Thoracic aorta (tissue), 2 donors: ENCODE measurements at regions not wholly inside any gene's neighbourhood (a gene's known extent, or its start where the extent isn't known, plus 50 kb on each side); places are given as distances from the start of the nearest gene placed in this dataset.

Experiments used
- ATAC-seq: fragments of 150-250 bp; one replicate; pipeline ENCODE4 v1.8.0; 2017; ENCODE audit warnings: low read depth; ENCODE audit not compliant: insufficient number of reproducible peaks, low FRiP score
- DNase-seq: peaks from one replicate; pipeline ENCODE4 v3.0.0-alpha.2; 2020; ENCODE audit warnings: low spot score
- H3K27ac ChIP-seq, 2 donors: fragments of 200-600 bp; sonication (generic); 1 replicate in 1 of 2; 2 replicates in 1 of 2; pipeline ENCODE4 v1.5.1; 2016; ENCODE audit warnings: mild to moderate bottlenecking in 2 of 2, moderate library complexity in 2 of 2
- H3K27me3 ChIP-seq: fragments of 200-600 bp; sonication (generic); replicated peaks from 2 replicates; pipeline ENCODE4 v1.6.0; 2016; ENCODE audit warnings: mild to moderate bottlenecking; ENCODE audit not compliant: insufficient read depth
- H3K36me3 ChIP-seq: fragments of 200-600 bp; sonication (generic); one replicate; pipeline ENCODE4 v1.5.1; 2016
- H3K4me1 ChIP-seq, 2 donors: fragments of 200-600 bp; sonication (generic); 1 replicate in 1 of 2; 2 replicates in 1 of 2; pipeline versions ENCODE4 v1.5.1 to v1.6.0; 2016; ENCODE audit warnings: low read depth in 2 of 2, mild to moderate bottlenecking in 1 of 2; ENCODE audit not compliant: control insufficient read depth in 1 of 2
- H3K4me3 ChIP-seq: fragments of 200-600 bp; sonication (generic); 2 replicates; pipeline ENCODE4 v1.5.1; 2016; ENCODE audit warnings: mild to moderate bottlenecking
- H3K9me3 ChIP-seq: fragments of 200-600 bp; sonication (generic); 2 replicates; pipeline ENCODE4 v1.5.1; 2016
- CTCF ChIP-seq: fragments of 200-600 bp; sonication (generic); IDR thresholded peaks from one replicate; pipeline ENCODE4 v1.5.1; 2019; ENCODE audit warnings: antibody characterized with exemption

DNA sequence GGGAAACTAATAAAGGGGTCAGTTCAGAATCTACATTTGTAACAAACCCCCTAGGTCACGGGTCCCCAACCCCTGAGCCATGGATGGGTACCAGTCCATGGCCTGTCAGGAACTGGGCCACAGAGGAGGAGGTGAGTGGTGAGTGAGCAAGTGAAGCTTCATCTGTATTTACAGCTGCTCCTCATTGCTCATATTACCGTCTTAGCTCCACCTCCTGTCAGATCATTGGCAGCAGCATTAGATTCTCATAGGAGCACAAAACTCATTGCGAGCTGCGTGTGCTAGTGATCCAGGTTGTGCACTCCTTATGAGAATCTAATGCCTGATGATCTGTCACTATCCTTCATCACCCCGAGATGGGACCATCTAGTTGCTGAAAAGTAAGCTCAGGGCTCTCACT is 88.4 kb upstream of the MPP7 start:
- Histone ChIP-seq H3K4me1 (no peaks in the 10 kb centered on the region), H3K27me3 (no peaks in the 10 kb centered on the region), H3K27ac (no peak overlapping the region), H3K4me3 (no peak overlapping the region), H3K9me3 (no peaks in the 10 kb centered on the region), H3K36me3 (no peaks in the 10 kb centered on the region)
- no peak for TF ChIP-seq CTCF
- ATAC-seq (no peak), DNase-seq (no peak)

DNA sequence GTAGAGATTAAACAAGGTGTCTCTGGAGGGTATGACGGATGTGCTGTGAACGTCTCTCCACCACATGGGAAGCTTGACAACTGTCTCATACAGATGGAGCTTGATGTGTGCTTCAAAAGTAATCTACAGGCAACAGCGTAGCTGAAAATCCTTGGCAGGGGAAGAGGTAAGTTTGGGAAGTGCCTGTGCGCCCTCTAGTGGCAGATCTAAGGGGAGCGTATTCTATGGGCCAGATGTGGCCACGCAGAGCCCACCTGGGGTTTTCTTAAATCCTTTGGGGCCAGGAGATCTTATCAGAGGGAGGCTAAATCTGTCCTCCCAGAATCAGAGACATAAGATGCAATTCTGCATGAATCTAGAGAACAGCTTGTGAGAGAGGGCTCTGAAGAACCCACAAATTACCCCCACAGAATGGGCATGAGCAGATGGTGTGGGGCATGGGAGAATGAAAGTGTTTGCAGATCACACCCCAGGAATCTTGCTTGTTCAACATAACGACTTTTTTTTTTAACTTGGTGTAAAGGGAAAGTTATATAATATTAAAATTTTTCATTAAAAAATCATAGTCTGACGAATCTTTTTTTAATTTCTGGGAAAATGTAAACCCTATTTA is 91.2 kb upstream of the MPP7 start:
- H3K9me3 ChIP-seq: no peaks in the 10 kb centered on the region
- no peak overlapping the region for H3K27ac ChIP-seq
- peak; percentile 85 for TF ChIP-seq CTCF
- no peak overlapping the region for H3K4me3 ChIP-seq
- DNase-seq: peak; percentile 18
- no peak for ATAC-seq
- H3K36me3 ChIP-seq: no peaks in the 10 kb centered on the region
- H3K27me3 ChIP-seq: no peaks in the 10 kb centered on the region
- H3K4me1 ChIP-seq: no peaks in the 10 kb centered on the region

GRCh38 chr10:28396331-28396730 is 93.5 kb upstream of the MPP7 start:
- no peak overlapping the region for H3K4me3 ChIP-seq
- no peak for ATAC-seq
- no peak for DNase-seq
- H3K9me3 ChIP-seq: no peaks in the 10 kb centered on the region
- no peaks in the 10 kb centered on the region for H3K4me1 ChIP-seq
- H3K27me3 ChIP-seq: no peaks in the 10 kb centered on the region
- H3K27ac ChIP-seq: no peak overlapping the region
- TF ChIP-seq CTCF: no peak
- H3K36me3 ChIP-seq: no peaks in the 10 kb centered on the region

- Histone ChIP-seq H3K9me3 (no peaks in the 10 kb centered on the region), H3K27ac (no peak overlapping the region), H3K4me1 (no peaks in the 10 kb centered on the region), H3K36me3 (no peaks in the 10 kb centered on the region), H3K4me3 (no peak overlapping the region), H3K27me3 (no peaks in the 10 kb centered on the region)
- no peak for ATAC-seq
- DNase-seq: no peak
- TF ChIP-seq CTCF: no peak
These were observed 94.4 kb upstream of the MPP7 start for GRCh38 chr10:28397229-28397628.

GRCh38 chr10:28400176-28400575 is 97.3 kb upstream of the MPP7 start:
- ATAC-seq (no peak), DNase-seq (no peak)
- H3K27ac ChIP-seq: no peak overlapping the region
- no peaks in the 10 kb centered on the region for H3K9me3 ChIP-seq
- no peak overlapping the region for H3K4me3 ChIP-seq
- H3K27me3 ChIP-seq: no peaks in the 10 kb centered on the region
- H3K4me1 ChIP-seq: peaks cover 0 to 3% of the 10 kb centered on the region in 2 donors
- H3K36me3 ChIP-seq: no peaks in the 10 kb centered on the region
- no peak for TF ChIP-seq CTCF
